ENCODE measurements at regions not wholly inside any gene's neighbourhood (a gene's known extent, or its start where the extent isn't known, plus 50 kb on each side); places are given as distances from the start of the nearest gene placed in this dataset.

- WGBS (ENCODE audit: insufficient coverage, low coverage, low lambda C conversion rate, missing lambda C conversion rate), result 50% methylated on average over 2 of the region's 2 CpGs
- no peaks in the 10 kb centered on the region for H3K4me1 ChIP-seq
- intact Hi-C loops (cut with DNase I), result no loop called here
- no peaks in the 10 kb centered on the region for H3K36me3 ChIP-seq
- TF ChIP-seq CTCF (IDR thresholded peaks at IDR 0.05) (no peak), POLR2A (IDR thresholded peaks at IDR 0.05) (no peak)
- H3K27ac ChIP-seq, result no peak overlapping the region
- H3K4me3 ChIP-seq, result no peak overlapping the region
- DNase-seq (no peak), ATAC-seq (no peak)
- H3K27me3 ChIP-seq, result no peaks in the 10 kb centered on the region
- no peaks in the 10 kb centered on the region for H3K9me3 ChIP-seq
These were observed 417.0 kb upstream of the PSMD7 start for GRCh38 chr16:73879621-73880020.

- Histone ChIP-seq H3K27me3 (no peaks in the 10 kb centered on the region), H3K27ac (no peak overlapping the region), H3K36me3 (no peaks in the 10 kb centered on the region), H3K4me3 (no peak overlapping the region), H3K4me1 (no peaks in the 10 kb centered on the region), H3K9me3 (no peaks in the 10 kb centered on the region)
- WGBS (ENCODE audit: insufficient coverage, low coverage, low lambda C conversion rate, missing lambda C conversion rate), result 3% methylated on average over 2 of the region's 2 CpGs
- ATAC-seq, result peak; percentile 58 to 69 (median 67)
- no peak for DNase-seq
- TF ChIP-seq CTCF (IDR thresholded peaks at IDR 0.05) (peak; percentile 41 to 54 (median 50)), POLR2A (IDR thresholded peaks at IDR 0.05) (no peak)
- intact Hi-C loops (cut with DNase I), result no loop called here
These were observed 418.0 kb upstream of the PSMD7 start for GRCh38 chr16:73878611-73879010.

DNA sequence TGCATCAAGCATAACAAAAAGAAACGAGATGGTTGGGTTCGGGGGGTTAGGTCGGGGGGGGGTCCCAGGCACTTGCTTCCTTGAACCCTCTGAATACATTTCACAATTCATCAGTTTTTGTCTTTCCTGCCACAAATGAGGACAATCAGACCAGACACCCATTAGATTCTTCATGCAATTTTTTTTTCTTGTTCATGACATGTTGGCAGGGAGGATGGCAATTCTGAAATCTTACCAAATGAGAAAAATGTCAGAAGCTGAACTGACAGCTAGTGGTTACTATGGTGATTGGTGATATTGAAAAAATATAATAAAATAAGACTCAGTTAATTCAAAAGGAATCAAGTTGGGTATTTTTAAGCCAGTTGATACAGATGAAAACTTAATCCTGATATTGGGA is 419.5 kb upstream of the PSMD7 start:
- TF ChIP-seq CTCF (IDR thresholded peaks at IDR 0.05), result no peak
- TF ChIP-seq POLR2A (IDR thresholded peaks at IDR 0.05), result no peak
- H3K4me3 ChIP-seq, result no peak overlapping the region
- H3K36me3 ChIP-seq, result no peaks in the 10 kb centered on the region
- WGBS (ENCODE audit: insufficient coverage, low coverage, low lambda C conversion rate, missing lambda C conversion rate), result 25% methylated on average over 3 of the region's 3 CpGs
- no peaks in the 10 kb centered on the region for H3K27me3 ChIP-seq
- no peak for ATAC-seq
- H3K27ac ChIP-seq, result no peak overlapping the region
- H3K9me3 ChIP-seq, result no peaks in the 10 kb centered on the region
- DNase-seq, result no peak
- H3K4me1 ChIP-seq, result no peaks in the 10 kb centered on the region
- intact Hi-C loops (cut with DNase I), result no loop called here

- no peaks in the 10 kb centered on the region for H3K27me3 ChIP-seq
- ATAC-seq, result no peak
- intact Hi-C loops (cut with DNase I), result no loop called here
These were observed 420.5 kb upstream of the PSMD7 start for GRCh38 chr16:73875996-73876690.

More at GRCh38 chr16:73875996-73876690, 420.5 kb upstream of the PSMD7 start:
- Histone ChIP-seq H3K36me3 (no peaks in the 10 kb centered on the region), H3K4me3 (no peak overlapping the region), H3K27ac (no peak overlapping the region), H3K9me3 (no peaks in the 10 kb centered on the region), H3K4me1 (no peaks in the 10 kb centered on the region)
- TF ChIP-seq POLR2A (IDR thresholded peaks at IDR 0.05), result no peak
- TF ChIP-seq CTCF (IDR thresholded peaks at IDR 0.05), result no peak
- 52% methylated on average over 7 of the region's 7 CpGs for WGBS (ENCODE audit: insufficient coverage, low coverage, low lambda C conversion rate, missing lambda C conversion rate)
- DNase-seq, result no peak

Measured in right lobe of liver (tissue), 6 donors.